ENCODE measurements at regions not wholly inside any gene's neighbourhood (a gene's known extent, or its start where the extent isn't known, plus 50 kb on each side); places are given as distances from the start of the nearest gene placed in this dataset.
A peak's percentile ranks its signal among the peaks of the same experiment; 100 is the strongest.

DNA sequence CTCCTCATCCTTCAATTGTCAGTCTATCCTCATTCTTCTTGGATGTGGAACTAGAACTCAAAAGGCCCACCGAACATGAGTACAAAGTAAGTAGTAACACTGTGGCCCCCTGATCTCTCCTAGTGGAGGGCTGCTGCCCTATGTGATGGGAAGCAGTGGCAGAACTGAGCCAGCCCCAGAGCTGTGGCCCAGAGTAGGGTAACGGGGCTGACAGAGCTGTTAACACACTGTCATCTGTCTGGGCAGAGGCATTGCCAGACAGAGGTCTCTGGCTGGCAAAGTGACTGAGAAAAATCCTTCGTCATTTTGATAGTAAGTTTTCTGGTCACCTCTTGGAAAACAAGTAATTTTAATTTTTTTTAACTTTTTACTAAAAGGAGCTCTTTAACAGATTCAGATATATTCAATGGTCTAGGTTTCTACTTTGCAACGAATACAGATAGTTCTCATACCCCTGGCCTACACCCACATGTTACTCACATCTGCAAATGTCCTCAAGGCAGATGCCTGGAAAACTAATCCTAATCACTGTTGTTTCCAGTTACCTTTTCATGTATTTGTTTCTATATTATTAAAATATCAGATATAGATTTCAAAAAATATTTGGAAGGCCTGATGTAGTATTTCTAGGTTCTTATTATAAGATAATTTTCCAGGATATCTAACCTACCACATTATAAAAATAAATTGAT, 588.7 kb downstream of the CPS1 start:
- Mint-ChIP-seq H3K4me3 (no peak overlapping the region), H3K27ac (no peak overlapping the region), H3K36me3 (no peaks in the 10 kb centered on the region), H3K4me1 (ENCODE audit: unreplicated experiment) (no peaks in the 10 kb centered on the region), H3K9me3 (no peaks in the 10 kb centered on the region), H3K27me3 (no peaks in the 10 kb centered on the region)
- TF ChIP-seq, protein P1, sequence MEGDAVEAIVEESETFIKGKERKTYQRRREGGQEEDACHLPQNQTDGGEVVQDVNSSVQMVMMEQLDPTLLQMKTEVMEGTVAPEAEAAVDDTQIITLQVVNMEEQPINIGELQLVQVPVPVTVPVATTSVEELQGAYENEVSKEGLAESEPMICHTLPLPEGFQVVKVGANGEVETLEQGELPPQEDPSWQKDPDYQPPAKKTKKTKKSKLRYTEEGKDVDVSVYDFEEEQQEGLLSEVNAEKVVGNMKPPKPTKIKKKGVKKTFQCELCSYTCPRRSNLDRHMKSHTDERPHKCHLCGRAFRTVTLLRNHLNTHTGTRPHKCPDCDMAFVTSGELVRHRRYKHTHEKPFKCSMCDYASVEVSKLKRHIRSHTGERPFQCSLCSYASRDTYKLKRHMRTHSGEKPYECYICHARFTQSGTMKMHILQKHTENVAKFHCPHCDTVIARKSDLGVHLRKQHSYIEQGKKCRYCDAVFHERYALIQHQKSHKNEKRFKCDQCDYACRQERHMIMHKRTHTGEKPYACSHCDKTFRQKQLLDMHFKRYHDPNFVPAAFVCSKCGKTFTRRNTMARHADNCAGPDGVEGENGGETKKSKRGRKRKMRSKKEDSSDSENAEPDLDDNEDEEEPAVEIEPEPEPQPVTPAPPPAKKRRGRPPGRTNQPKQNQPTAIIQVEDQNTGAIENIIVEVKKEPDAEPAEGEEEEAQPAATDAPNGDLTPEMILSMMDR (conservative IDR thresholded peaks at IDR 0.05) = no peak
- DNase-seq (ENCODE audit: extremely low spot score, unreplicated experiment) = no peak

DNA sequence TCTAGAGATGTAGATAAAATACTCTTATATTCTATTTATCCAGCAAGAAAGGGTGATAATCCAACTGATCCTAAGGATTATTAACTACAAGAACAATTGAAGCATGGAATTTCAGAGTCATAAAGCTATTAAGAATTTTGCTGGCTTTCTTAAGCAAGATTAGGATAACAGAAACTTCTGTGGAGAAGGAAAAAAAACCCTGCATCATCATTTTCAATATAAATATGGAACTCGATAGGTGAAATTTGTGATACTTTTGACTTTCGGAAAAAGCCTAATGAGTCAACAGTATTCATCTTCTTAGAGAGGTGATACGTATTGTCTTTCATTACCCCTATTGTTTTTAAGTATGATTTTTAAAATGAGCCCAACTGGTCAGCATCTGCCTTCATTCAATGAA, 593.3 kb downstream of the CPS1 start:
- no peaks in the 10 kb centered on the region for H3K27me3 Mint-ChIP-seq
- no peaks in the 10 kb centered on the region for H3K36me3 Mint-ChIP-seq
- H3K4me3 Mint-ChIP-seq = no peak overlapping the region
- TF ChIP-seq, protein P1 (conservative IDR thresholded peaks at IDR 0.05) = no peak
- H3K9me3 Mint-ChIP-seq = no peaks in the 10 kb centered on the region
- H3K4me1 Mint-ChIP-seq (ENCODE audit: unreplicated experiment) = no peaks in the 10 kb centered on the region
- DNase-seq (ENCODE audit: extremely low spot score, unreplicated experiment) = no peak
- no peak overlapping the region for H3K27ac Mint-ChIP-seq

DNA sequence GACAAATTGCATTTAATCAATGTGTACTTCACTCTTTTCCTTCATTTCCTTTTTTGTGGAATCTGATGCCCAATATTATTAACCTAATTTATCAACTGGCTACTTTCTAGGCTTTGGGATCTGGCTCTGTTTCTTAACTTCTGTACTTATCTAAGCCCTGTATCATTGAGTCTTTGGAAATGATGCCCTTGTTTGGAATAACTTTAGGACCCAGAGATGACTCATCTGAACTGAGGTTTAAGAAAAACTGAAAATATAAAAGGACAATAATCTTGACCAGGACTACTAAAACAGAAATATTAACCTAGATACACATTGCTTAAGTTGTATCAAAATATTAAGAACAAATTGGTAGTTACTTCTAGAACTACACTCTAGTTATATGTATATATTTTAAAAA, 600.8 kb downstream of the CPS1 start:
- no peak overlapping the region for H3K4me3 Mint-ChIP-seq
- no peaks in the 10 kb centered on the region for H3K9me3 Mint-ChIP-seq
- TF ChIP-seq, protein P1 (conservative IDR thresholded peaks at IDR 0.05) = no peak
- H3K4me1 Mint-ChIP-seq (ENCODE audit: unreplicated experiment) = no peaks in the 10 kb centered on the region
- H3K36me3 Mint-ChIP-seq = no peaks in the 10 kb centered on the region
- no peak for DNase-seq (ENCODE audit: extremely low spot score, unreplicated experiment)
- no peaks in the 10 kb centered on the region for H3K27me3 Mint-ChIP-seq
- H3K27ac Mint-ChIP-seq = no peak overlapping the region

DNA sequence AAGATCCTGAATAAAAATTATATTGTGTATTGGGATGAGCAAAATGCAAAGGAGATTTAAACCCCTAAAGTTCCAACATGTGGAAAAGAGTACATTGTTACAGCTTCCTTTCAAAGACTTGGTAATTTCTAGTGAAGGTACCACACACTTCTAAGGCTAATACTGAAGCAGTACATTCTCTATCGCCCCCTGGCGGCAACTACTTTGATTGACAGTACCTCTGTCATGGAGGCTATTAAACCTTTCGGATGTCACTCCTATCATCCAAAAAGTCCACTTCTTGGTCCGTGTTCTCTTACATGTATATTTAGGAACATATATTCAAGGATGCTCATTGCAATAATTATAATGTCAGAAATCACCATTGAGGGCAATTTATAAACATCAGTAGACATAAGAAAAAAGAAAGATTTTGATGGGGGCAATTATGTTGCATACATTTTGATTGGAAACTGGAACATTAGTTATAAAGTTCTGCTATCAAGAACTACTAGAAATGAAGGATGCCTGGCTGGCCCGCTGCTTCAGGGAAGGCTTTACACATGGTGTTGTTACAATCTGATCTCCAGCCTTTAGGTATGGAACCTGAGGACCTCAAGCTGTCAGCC, 601.6 kb downstream of the CPS1 start:
- H3K36me3 Mint-ChIP-seq = no peaks in the 10 kb centered on the region
- no peak overlapping the region for H3K4me3 Mint-ChIP-seq
- TF ChIP-seq, protein P1 (conservative IDR thresholded peaks at IDR 0.05) = peak; percentile 95
- H3K27me3 Mint-ChIP-seq = no peaks in the 10 kb centered on the region
- DNase-seq (ENCODE audit: extremely low spot score, unreplicated experiment) = peak; percentile 75
- no peak overlapping the region for H3K27ac Mint-ChIP-seq
- no peaks in the 10 kb centered on the region for H3K9me3 Mint-ChIP-seq
- H3K4me1 Mint-ChIP-seq (ENCODE audit: unreplicated experiment) = no peaks in the 10 kb centered on the region

DNA sequence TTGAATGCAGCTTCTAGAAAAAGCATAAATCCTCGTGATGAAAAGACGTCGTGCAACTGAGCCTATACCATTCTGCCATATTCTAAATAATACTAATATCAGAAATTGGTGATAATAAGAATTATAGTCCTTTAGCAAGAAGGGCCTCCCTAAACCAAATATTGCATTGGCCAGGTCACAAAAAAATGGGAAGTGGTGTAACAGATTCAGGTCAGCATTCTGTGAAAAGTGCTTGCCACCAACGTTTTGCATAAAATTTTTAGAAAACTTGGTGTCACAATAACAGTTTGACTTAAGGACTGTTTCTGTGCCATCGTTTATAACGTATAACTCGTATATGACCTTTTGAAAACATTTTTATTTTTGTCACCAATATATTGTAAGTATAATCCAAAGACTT, 603.6 kb downstream of the CPS1 start:
- Mint-ChIP-seq H3K27me3 (no peaks in the 10 kb centered on the region), H3K36me3 (no peaks in the 10 kb centered on the region), H3K4me1 (ENCODE audit: unreplicated experiment) (no peaks in the 10 kb centered on the region), H3K9me3 (no peaks in the 10 kb centered on the region), H3K27ac (no peak overlapping the region), H3K4me3 (no peak overlapping the region)
- TF ChIP-seq, protein P1 (conservative IDR thresholded peaks at IDR 0.05) = no peak
- DNase-seq (ENCODE audit: extremely low spot score, unreplicated experiment) = no peak
